Heart left ventricle (tissue), 13 donors: ENCODE measurements at regions not wholly inside any gene's neighbourhood (a gene's known extent, or its start where the extent isn't known, plus 50 kb on each side); places are given as distances from the start of the nearest gene placed in this dataset.

Experiments
- POLR2A ChIP-seq, 2 donors: fragments of 450-650 bp; IDR thresholded peaks; one replicate each; pipeline ENCODE4 v1.6.1; 2017; ENCODE audit warnings: antibody characterized with exemption in 2 of 2, mild to moderate bottlenecking in 2 of 2, moderate library complexity in 2 of 2
- TF ChIP-seq, protein P1 (sequence below), 12 donors: fragments of 200-600 bp; sonication (generic) in 4 of 12; IDR thresholded peaks; one replicate each; pipeline versions ENCODE4 v1.5.0 to v1.8.0; 2018 to 2022; ENCODE audit warnings: antibody characterized with exemption in 12 of 12, mild to moderate bottlenecking in 5 of 12
- donor health status: ischemic (EF 13 %, LVEDD 7.1; RV severe dilation, severe dysfunction).
- donor health status: DM: no; HTN: yes; CAD: no.
- donor health status: DM: no; HTN: no; CAD: no.
- donor health status: ischemic (EF 25% LVEDD 6.9; RV normal size, moderate dysfunction).
- donor health status: ischemic (EF 25% LVEDD 5.7; RV mildly dilated, moderate dysfunction).
- donor health status: ischemic (EF 35%, LVEDD 5.7; RV mildly dilated, moderate dysfunction).
- donor health status: nonischemic (EF 11% LVEDD 7.7; RV severe dilation, severe dysfunction).
- donor health status: DM: yes; HTN: yes; CAD: no.
- donor health status: PGD.
- donor health status: ischemic (EF 29% LVEDD 5.4; RV normal size, mild dysfunction).
- donor health status: nonischemic (EF 23%, LVEDD 6.1; RV moderate dilation, normal function).

- TF ChIP-seq, protein P1, sequence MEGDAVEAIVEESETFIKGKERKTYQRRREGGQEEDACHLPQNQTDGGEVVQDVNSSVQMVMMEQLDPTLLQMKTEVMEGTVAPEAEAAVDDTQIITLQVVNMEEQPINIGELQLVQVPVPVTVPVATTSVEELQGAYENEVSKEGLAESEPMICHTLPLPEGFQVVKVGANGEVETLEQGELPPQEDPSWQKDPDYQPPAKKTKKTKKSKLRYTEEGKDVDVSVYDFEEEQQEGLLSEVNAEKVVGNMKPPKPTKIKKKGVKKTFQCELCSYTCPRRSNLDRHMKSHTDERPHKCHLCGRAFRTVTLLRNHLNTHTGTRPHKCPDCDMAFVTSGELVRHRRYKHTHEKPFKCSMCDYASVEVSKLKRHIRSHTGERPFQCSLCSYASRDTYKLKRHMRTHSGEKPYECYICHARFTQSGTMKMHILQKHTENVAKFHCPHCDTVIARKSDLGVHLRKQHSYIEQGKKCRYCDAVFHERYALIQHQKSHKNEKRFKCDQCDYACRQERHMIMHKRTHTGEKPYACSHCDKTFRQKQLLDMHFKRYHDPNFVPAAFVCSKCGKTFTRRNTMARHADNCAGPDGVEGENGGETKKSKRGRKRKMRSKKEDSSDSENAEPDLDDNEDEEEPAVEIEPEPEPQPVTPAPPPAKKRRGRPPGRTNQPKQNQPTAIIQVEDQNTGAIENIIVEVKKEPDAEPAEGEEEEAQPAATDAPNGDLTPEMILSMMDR (IDR thresholded peaks at IDR 0.05), result no peak
- no peak for TF ChIP-seq POLR2A (IDR thresholded peaks at IDR 0.05)
These were observed 1277.0 kb upstream of the SLC39A10 start for GRCh38 chr2:194380011-194380410.
